Gastrocnemius medialis (tissue), 4 donors: ENCODE measurements at regions not wholly inside any gene's neighbourhood (a gene's known extent, or its start where the extent isn't known, plus 50 kb on each side); places are given as distances from the start of the nearest gene placed in this dataset.

Experiments
- ATAC-seq, 2 donors: fragments of 150-250 bp; one replicate each; pipeline ENCODE4 v1.9.1; 2016
- DNase-seq, 2 donors: peaks; one replicate each; pipeline ENCODE4 v3.0.0-alpha.2; 2019
- H3K27ac ChIP-seq, 4 donors: fragments of 200-600 bp; sonication (generic); 1 replicate in 1 of 4; 2 replicates in 3 of 4; pipeline ENCODE4 v1.5.1; 2016 to 2018; ENCODE audit warnings: mild to moderate bottlenecking in 2 of 4, moderate library complexity in 1 of 4
- H3K27me3 ChIP-seq, 3 donors: fragments of 200-600 bp; sonication (generic) in 2 of 3; 1 replicate in 1 of 3; 2 replicates in 2 of 3; pipeline versions ENCODE4 v1.5.1 to v1.6.0; 2016 to 2019; ENCODE audit warnings: mild to moderate bottlenecking in 1 of 3, moderate library complexity in 1 of 3
- H3K36me3 ChIP-seq, 2 donors: fragments of 200-600 bp; sonication (generic) in 1 of 2; one replicate each; pipeline ENCODE4 v1.5.1; 2017 to 2018
- H3K4me1 ChIP-seq, 2 donors: fragments of 200-600 bp; sonication (generic) in 1 of 2; one replicate each; pipeline ENCODE4 v1.5.1; 2016 to 2017; ENCODE audit warnings: mild to moderate bottlenecking in 2 of 2
- H3K4me3 ChIP-seq, 4 donors: fragments of 200-600 bp; sonication (generic) in 3 of 4; 1 replicate in 1 of 4; 2 replicates in 3 of 4; pipeline ENCODE4 v1.5.1; 2016 to 2019; ENCODE audit warnings: mild to moderate bottlenecking in 2 of 4
- H3K9me3 ChIP-seq, 3 donors: fragments of 200-600 bp; sonication (generic) in 2 of 3; 1 replicate in 1 of 3; 2 replicates in 2 of 3; pipeline ENCODE4 v1.5.1; 2016 to 2019
- CTCF ChIP-seq, 5 experiments: fragments of 450-650 bp in 3 of 5; fragments of 200-600 bp in 2 of 5; sonication (generic) in 2 of 5; IDR thresholded peaks in 4 of 5; conservative IDR thresholded peaks in 1 of 5; 1 replicate in 4 of 5; 2 replicates in 1 of 5; pipeline ENCODE4 v1.5.1; 2016 to 2019; ENCODE audit warnings: antibody characterized with exemption in 5 of 5, mild to moderate bottlenecking in 3 of 5, moderate library complexity in 3 of 5
- POLR2A ChIP-seq, 2 donors: fragments of 450-650 bp; IDR thresholded peaks; one replicate each; pipeline ENCODE4 v1.6.1; 2017; ENCODE audit warnings: antibody characterized with exemption in 2 of 2, mild to moderate bottlenecking in 2 of 2, moderate library complexity in 2 of 2
- in situ Hi-C, 4 donors: fragments of 200-750 bp; cut with MboI; loops; one replicate each; pipeline versions ENCODE4 v1.15.0 to v1.8.0; 2017; ENCODE audit warnings: low sequenced_read_pairs in 4 of 4
- intact Hi-C: fragments of 100-400 bp; cut with DNase I; formaldehyde crosslinking; loops from one replicate; pipeline ENCODE4 v1.15.1; 2023; ENCODE audit warnings: low total_unique reads

GRCh38 chr22:34330432-34330831 is 410.2 kb upstream of the LARGE1 start:
- H3K27me3 ChIP-seq = no peaks in the 10 kb centered on the region
- DNase-seq (no peak), ATAC-seq (no peak)
- H3K4me3 ChIP-seq = no peak overlapping the region
- no peaks in the 10 kb centered on the region for H3K4me1 ChIP-seq
- TF ChIP-seq CTCF (IDR thresholded peaks at IDR 0.05 in 4 of 5, conservative IDR thresholded peaks at IDR 0.05 in 1 of 5) = no peak
- no peak for TF ChIP-seq POLR2A (IDR thresholded peaks at IDR 0.05)
- no peak overlapping the region for H3K27ac ChIP-seq
- intact Hi-C loops = no loop called here
- H3K9me3 ChIP-seq = peaks cover 0 to 4% (median 0%) of the 10 kb centered on the region in 3 donors
- in situ Hi-C loops = no loop called here
- no peaks in the 10 kb centered on the region for H3K36me3 ChIP-seq

GRCh38 chr22:34333285-34333684 is 413.0 kb upstream of the LARGE1 start:
- Histone ChIP-seq H3K36me3 (no peaks in the 10 kb centered on the region), H3K4me1 (no peaks in the 10 kb centered on the region), H3K9me3 (peaks cover 0 to 4% (median 0%) of the 10 kb centered on the region in 3 donors), H3K27me3 (no peaks in the 10 kb centered on the region), H3K4me3 (no peak overlapping the region), H3K27ac (no peak overlapping the region)
- no peak for TF ChIP-seq CTCF (IDR thresholded peaks at IDR 0.05 in 4 of 5, conservative IDR thresholded peaks at IDR 0.05 in 1 of 5)
- TF ChIP-seq POLR2A (IDR thresholded peaks at IDR 0.05) = no peak
- ATAC-seq (no peak), DNase-seq (no peak)
- intact Hi-C loops (no loop called here), in situ Hi-C loops (no loop called here)

- TF ChIP-seq POLR2A (IDR thresholded peaks at IDR 0.05) (no peak), CTCF (IDR thresholded peaks at IDR 0.05 in 4 of 5, conservative IDR thresholded peaks at IDR 0.05 in 1 of 5) (no peak)
- in situ Hi-C loops = no loop called here
- ATAC-seq = no peak
Measured at GRCh38 chr22:34334893-34335292, 414.6 kb upstream of the LARGE1 start.

GRCh38 chr22:34344702-34345101 is 424.4 kb upstream of the LARGE1 start:
- H3K27ac ChIP-seq = no peak overlapping the region
- in situ Hi-C loops (no loop called here), intact Hi-C loops (no loop called here)
- H3K36me3 ChIP-seq = no peaks in the 10 kb centered on the region
- H3K4me3 ChIP-seq = no peak overlapping the region
- TF ChIP-seq CTCF (IDR thresholded peaks at IDR 0.05 in 4 of 5, conservative IDR thresholded peaks at IDR 0.05 in 1 of 5) (no peak), POLR2A (IDR thresholded peaks at IDR 0.05) (no peak)
- DNase-seq = no peak
- ATAC-seq = no peak
- no peaks in the 10 kb centered on the region for H3K9me3 ChIP-seq
- no peaks in the 10 kb centered on the region for H3K27me3 ChIP-seq
- no peaks in the 10 kb centered on the region for H3K4me1 ChIP-seq

More at GRCh38 chr22:34334893-34335292, 414.6 kb upstream of the LARGE1 start:
- Histone ChIP-seq H3K4me1 (no peaks in the 10 kb centered on the region), H3K27ac (no peak overlapping the region), H3K36me3 (no peaks in the 10 kb centered on the region), H3K9me3 (peaks cover 0 to 4% (median 0%) of the 10 kb centered on the region in 3 donors), H3K4me3 (no peak overlapping the region), H3K27me3 (no peaks in the 10 kb centered on the region)
- intact Hi-C loops = no loop called here
- DNase-seq = no peak
